HUES6 (cell line): ENCODE measurements at regions not wholly inside any gene's neighbourhood (a gene's known extent, or its start where the extent isn't known, plus 50 kb on each side); places are given as distances from the start of the nearest gene placed in this dataset.

Source experiments
- H3K27ac ChIP-seq: 2 replicates; pipeline ENCODE4 v1.7.0; 2013; ENCODE audit warnings: low read depth, mild to moderate bottlenecking, low read length, inconsistent platforms
- H3K27me3 ChIP-seq: 2 replicates; pipeline ENCODE4 v1.6.1; 2013; ENCODE audit warnings: low read length; ENCODE audit not compliant: control insufficient read depth, insufficient read depth
- H3K36me3 ChIP-seq: 2 replicates; pipeline ENCODE4 v1.6.1; 2013; ENCODE audit warnings: low read length; ENCODE audit not compliant: control insufficient read depth, insufficient read depth
- H3K4me1 ChIP-seq: 2 replicates; pipeline ENCODE4 v1.6.1; 2013; ENCODE audit warnings: low read length; ENCODE audit not compliant: control insufficient read depth, insufficient read depth
- H3K4me3 ChIP-seq: 2 replicates; pipeline ENCODE4 v1.5.1; 2013; ENCODE audit warnings: low read depth, low read length
- H3K9ac ChIP-seq: one replicate; pipeline ENCODE4 v1.6.1; 2013; ENCODE audit warnings: mild to moderate bottlenecking, low read length
- H3K9me3 ChIP-seq: 2 replicates; pipeline ENCODE4 v1.6.1; 2013; ENCODE audit warnings: low read depth, low read length; ENCODE audit not compliant: control insufficient read depth, insufficient read depth

DNA sequence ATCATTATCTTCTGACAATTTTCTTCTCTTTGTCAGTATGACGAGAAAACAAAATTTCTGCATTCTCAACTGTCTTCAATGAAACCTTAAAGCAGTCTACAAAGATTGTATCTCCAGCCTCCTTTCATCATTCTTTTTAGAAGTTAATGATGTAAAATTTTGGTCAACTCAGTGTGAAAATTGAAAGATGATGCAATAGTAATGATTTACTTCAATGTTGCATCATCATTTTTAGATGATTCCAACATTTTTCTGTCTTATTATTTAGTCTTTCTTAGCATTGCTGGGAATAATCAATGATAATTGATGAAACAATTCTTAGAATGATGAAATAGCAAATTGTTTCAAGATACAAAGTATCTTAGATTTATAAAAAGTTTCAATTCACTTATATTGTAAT is 372.7 kb downstream of the C4orf33 start:
- no peaks in the 10 kb centered on the region for H3K36me3 ChIP-seq
- no peak overlapping the region for H3K9ac ChIP-seq
- H3K9me3 ChIP-seq, result no peaks in the 10 kb centered on the region
- no peak overlapping the region for H3K27ac ChIP-seq
- no peaks in the 10 kb centered on the region for H3K4me1 ChIP-seq
- H3K4me3 ChIP-seq, result no peak overlapping the region
- H3K27me3 ChIP-seq, result no peaks in the 10 kb centered on the region

DNA sequence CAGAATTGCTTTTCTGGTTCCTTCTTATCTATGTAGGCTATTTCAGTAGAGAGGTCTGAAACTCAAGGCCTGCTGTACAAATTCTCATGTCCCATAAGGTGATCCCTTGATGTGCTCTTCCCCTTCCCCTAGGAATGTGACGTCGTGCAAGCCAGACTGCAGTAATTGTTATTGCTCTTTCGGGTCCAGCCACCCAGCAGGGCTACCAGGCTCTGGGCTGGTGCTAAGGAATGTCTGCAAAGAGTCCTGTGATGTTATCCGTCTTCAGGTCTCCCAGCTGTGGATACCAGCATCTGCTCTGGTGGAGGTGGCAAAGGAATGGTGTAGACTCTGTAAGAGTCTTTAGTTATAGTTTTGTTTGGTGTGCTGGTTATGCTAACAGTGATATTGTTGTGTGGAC is 378.7 kb downstream of the C4orf33 start:
- Histone ChIP-seq H3K9me3 (no peaks in the 10 kb centered on the region), H3K4me3 (no peak overlapping the region), H3K27ac (no peak overlapping the region), H3K36me3 (no peaks in the 10 kb centered on the region), H3K4me1 (no peaks in the 10 kb centered on the region), H3K9ac (no peak overlapping the region), H3K27me3 (no peaks in the 10 kb centered on the region)

DNA sequence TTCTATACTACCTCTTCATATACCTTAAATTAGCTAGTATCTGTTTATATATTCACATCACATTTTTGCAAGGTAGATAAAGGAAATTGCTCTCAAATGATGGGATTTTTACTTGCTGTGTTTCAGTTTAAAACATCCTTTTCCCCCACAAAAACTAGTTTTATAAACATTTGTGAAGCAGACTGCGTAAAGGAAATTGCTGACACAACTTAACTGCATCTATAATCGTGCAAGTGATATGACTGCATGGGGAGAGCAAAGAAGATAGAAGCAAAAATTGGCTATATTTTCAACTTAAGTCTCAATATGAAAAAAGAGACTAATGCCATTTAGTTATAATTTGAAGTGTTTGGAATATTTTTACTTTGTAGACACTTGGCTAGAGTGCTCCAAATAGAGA is 385.2 kb downstream of the C4orf33 start:
- no peaks in the 10 kb centered on the region for H3K4me1 ChIP-seq
- H3K4me3 ChIP-seq, result no peak overlapping the region
- H3K27ac ChIP-seq, result no peak overlapping the region
- no peaks in the 10 kb centered on the region for H3K9me3 ChIP-seq
- no peaks in the 10 kb centered on the region for H3K36me3 ChIP-seq
- H3K27me3 ChIP-seq, result no peaks in the 10 kb centered on the region
- no peak overlapping the region for H3K9ac ChIP-seq

DNA sequence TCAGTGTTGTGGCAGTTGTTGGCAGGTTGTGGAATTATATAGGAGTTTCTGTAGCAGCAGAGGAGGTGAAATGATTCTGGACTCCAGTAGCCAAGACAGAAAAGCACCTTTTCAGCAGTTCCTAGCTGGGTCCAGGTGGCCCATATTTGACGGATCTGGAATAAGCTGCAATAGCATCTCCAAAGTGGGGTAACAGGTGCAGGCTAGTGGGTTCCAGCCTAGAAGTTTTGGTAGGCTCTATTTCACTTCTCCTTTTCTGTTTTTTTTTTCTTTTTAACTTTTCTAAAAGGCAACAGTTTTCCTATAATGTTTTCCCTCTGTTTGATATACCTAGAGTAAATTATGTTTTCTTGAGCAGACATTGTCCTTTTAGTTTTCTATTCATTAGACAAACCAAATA is 392.5 kb downstream of the C4orf33 start:
- H3K36me3 ChIP-seq, result no peaks in the 10 kb centered on the region
- H3K27me3 ChIP-seq, result no peaks in the 10 kb centered on the region
- H3K4me1 ChIP-seq, result no peaks in the 10 kb centered on the region
- H3K9ac ChIP-seq, result no peak overlapping the region
- H3K4me3 ChIP-seq, result no peak overlapping the region
- no peaks in the 10 kb centered on the region for H3K9me3 ChIP-seq
- no peak overlapping the region for H3K27ac ChIP-seq

DNA sequence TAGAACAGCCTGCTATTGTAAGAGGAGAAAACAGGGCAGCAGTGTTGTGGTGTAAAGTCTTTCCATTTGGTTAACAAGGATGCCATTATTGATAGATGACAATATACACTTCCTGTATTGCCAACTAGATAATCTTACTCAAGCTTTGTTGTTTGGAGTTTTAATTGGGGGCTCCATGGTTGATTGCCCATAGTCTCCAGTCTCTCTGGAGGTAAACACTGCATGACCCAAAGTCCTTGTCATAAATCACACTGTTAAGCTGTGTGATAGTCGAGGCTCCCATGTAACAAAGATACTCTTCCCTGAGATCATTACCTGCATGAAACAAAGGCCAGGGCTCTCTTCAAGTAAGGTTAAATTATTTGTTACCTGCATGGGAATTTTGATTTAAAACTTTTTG is 394.6 kb downstream of the C4orf33 start:
- H3K4me3 ChIP-seq, result no peak overlapping the region
- no peaks in the 10 kb centered on the region for H3K27me3 ChIP-seq
- H3K9me3 ChIP-seq, result no peaks in the 10 kb centered on the region
- no peaks in the 10 kb centered on the region for H3K4me1 ChIP-seq
- no peaks in the 10 kb centered on the region for H3K36me3 ChIP-seq
- H3K27ac ChIP-seq, result no peak overlapping the region
- H3K9ac ChIP-seq, result no peak overlapping the region

DNA sequence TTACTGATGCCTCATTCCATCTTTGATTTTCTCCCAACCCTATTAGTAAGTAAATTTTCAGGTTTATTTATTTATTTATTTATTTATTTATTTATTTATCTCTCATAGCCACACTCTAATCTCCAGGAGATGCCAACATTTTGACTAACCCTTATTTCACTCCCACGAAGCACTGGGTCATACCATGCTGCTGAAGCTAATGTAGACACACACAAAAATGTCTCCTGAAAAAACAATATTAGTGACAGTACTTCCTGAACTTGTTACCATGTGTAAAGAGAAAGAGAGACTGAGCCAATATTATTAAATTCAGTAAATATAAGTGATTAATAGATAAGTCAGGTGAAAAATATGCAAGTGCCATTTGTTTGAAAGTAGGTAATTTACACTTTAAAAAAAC is 402.7 kb downstream of the C4orf33 start:
- Histone ChIP-seq H3K9ac (no peak overlapping the region), H3K9me3 (no peaks in the 10 kb centered on the region), H3K36me3 (no peaks in the 10 kb centered on the region), H3K27me3 (no peaks in the 10 kb centered on the region), H3K4me3 (no peak overlapping the region), H3K4me1 (no peaks in the 10 kb centered on the region), H3K27ac (no peak overlapping the region)

DNA sequence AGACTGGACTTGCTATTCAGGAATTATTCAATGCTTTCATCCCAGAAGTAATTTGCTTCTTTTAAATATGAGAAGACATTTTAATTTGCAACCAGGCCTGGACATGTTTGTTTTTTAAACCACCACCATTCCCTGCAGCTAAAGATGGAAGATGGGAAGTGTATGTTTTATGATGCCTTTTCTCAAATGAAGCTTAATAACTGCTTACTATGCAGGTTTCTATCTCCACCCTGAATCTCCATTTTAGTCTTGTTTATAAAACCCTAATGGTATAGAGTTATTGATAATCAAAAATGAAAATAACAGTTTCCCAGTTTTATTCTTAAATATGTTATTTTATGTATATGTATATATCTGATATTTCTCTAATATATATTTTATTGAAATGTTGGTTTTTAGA is 418.9 kb downstream of the C4orf33 start:
- H3K4me1 ChIP-seq, result no peaks in the 10 kb centered on the region
- H3K4me3 ChIP-seq, result no peak overlapping the region
- H3K27me3 ChIP-seq, result no peaks in the 10 kb centered on the region
- no peak overlapping the region for H3K27ac ChIP-seq
- no peaks in the 10 kb centered on the region for H3K36me3 ChIP-seq
- no peaks in the 10 kb centered on the region for H3K9me3 ChIP-seq
- no peak overlapping the region for H3K9ac ChIP-seq

DNA sequence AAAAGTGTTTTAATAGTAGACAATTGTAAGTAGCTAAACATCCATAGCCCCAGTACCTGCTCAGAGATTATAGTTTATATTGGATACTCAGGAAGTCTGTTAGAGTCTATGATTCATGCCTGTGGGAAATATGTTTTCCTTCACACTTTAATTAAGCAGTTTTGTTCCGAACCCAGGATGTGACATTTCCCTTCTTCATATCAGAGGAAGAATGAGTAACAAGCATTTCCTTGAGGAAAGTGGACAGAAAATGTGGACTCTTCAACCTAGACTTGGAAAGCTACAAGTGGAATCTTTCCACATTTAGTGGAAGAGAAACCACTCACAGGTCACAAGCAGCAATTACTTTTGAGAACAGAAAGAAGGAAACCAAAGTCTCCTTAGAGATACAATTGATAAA is 419.4 kb downstream of the C4orf33 start:
- Histone ChIP-seq H3K27ac (no peak overlapping the region), H3K4me3 (no peak overlapping the region), H3K9me3 (no peaks in the 10 kb centered on the region), H3K4me1 (no peaks in the 10 kb centered on the region), H3K36me3 (no peaks in the 10 kb centered on the region), H3K27me3 (no peaks in the 10 kb centered on the region), H3K9ac (no peak overlapping the region)

DNA sequence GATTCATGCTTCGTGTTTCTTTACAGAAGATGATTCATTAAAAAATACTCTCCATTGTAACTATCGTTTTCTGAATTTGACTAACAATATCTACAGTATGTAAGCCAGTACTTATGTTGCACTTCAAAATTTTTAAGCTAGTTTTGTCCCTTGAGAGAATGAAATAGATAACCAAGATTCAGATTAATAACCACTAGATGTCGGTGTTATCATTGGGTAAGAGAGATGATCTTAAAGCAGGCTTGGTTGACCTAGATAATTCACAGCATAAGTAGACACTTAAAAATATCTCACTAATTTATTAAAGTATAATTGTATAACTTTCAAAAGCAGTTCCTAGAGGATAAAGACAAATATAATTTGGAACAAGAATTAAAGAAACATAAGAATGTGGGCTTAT is 430.9 kb downstream of the C4orf33 start:
- Histone ChIP-seq H3K27ac (no peak overlapping the region), H3K9ac (no peak overlapping the region), H3K36me3 (no peaks in the 10 kb centered on the region), H3K4me3 (no peak overlapping the region), H3K4me1 (no peaks in the 10 kb centered on the region), H3K9me3 (no peaks in the 10 kb centered on the region), H3K27me3 (no peaks in the 10 kb centered on the region)

DNA sequence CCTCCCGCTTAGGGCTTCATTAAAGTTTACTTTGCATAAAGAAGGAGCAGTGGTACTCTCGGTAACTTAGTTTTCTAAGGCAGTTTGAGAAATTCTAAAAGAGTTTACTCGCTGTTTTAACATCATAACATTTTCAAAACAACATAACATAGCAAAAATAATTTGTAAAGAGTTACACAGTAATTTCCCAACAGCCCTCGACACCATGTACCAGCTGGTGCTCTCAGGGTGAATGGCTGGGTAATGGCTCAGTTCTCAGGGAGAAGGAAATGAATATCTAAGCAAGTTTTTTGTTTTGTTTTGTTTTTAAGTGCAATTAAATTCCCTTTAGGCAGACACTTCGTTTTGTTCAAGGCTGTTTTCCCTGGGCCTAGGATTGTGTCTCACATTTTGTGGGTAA is 435.3 kb downstream of the C4orf33 start:
- Histone ChIP-seq H3K27me3 (no peaks in the 10 kb centered on the region), H3K9me3 (no peaks in the 10 kb centered on the region), H3K4me1 (no peaks in the 10 kb centered on the region), H3K36me3 (no peaks in the 10 kb centered on the region), H3K27ac (no peak overlapping the region), H3K4me3 (no peak overlapping the region), H3K9ac (no peak overlapping the region)

DNA sequence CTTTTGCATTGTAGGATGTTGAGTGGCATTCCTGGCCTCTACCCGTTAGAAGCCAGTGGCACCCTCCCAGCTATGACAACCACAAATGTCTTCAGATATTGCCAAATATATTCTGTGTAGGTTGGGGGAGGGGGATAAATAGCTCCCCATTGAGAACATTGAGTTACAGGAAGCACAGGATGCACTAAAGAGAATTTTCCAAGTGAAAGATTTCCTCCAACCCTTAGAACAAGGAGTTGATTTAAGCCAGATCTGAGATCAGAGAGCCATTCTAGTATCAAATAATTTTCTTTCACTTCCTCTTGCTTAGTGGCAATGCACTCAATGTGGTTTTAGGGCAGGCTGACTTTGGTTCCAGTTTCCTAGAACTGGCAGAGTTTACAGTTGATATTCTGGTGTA is 436.6 kb downstream of the C4orf33 start:
- no peak overlapping the region for H3K4me3 ChIP-seq
- no peaks in the 10 kb centered on the region for H3K36me3 ChIP-seq
- H3K9me3 ChIP-seq, result no peaks in the 10 kb centered on the region
- no peak overlapping the region for H3K27ac ChIP-seq
- H3K4me1 ChIP-seq, result no peaks in the 10 kb centered on the region
- H3K9ac ChIP-seq, result no peak overlapping the region
- no peaks in the 10 kb centered on the region for H3K27me3 ChIP-seq

DNA sequence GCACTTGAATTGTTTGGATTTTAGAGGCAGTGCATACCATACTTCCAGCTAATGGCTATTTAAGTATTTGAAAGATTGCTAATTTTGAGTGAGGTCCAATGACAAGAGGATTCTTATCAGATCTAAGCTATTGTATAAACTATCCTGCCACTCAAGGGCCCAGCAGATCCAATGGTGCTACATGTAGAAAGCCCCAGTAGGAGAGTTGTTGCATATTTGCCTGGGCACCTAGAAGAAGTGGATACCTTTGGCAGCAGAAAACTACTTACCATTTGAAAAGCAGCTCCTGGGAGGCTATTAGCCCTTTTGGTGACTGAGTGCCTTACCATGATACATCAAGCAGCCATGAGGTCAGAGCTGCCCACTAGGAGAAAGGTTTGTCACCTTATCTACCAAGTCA is 447.3 kb downstream of the C4orf33 start:
- no peak overlapping the region for H3K27ac ChIP-seq
- H3K9ac ChIP-seq, result no peak overlapping the region
- no peaks in the 10 kb centered on the region for H3K4me1 ChIP-seq
- no peaks in the 10 kb centered on the region for H3K36me3 ChIP-seq
- no peaks in the 10 kb centered on the region for H3K27me3 ChIP-seq
- no peaks in the 10 kb centered on the region for H3K9me3 ChIP-seq
- no peak overlapping the region for H3K4me3 ChIP-seq
